IMR-90 (cell line): ENCODE measurements at regions not wholly inside any gene's neighbourhood (a gene's known extent, or its start where the extent isn't known, plus 50 kb on each side); places are given as distances from the start of the nearest gene placed in this dataset.
"Not testable (repeated sequence)": the region's sequence is repeated elsewhere in the genome, so short reads cannot be mapped to it uniquely, and the experiment has no call there.

Source experiments
- ATAC-seq: fragments of 200-7000 bp; cut with Tn5 transposase; 2 replicates; pipeline ENCODE4 v1.9.1; 2020; ENCODE audit warnings: low read depth, mild to moderate bottlenecking, moderate library complexity
- BruUV-seq: library from RNA; stranded (reverse); fragments of 400-500 nt; replicated peaks from 2 replicates; lab custom pipeline; 2021; lab: Mats Ljungman, UMichigan
- CTCF ChIA-PET: fragments of 300-600 bp; formaldehyde crosslinking; extraction: SDS; loops from one replicate; lab custom pipeline; 2021; ENCODE audit warnings: antibody characterized with exemption; lab: Yijun Ruan, JAX
- POLR2A ChIA-PET: fragments of 300-600 bp; sonication (Branson Sonifier 250); formaldehyde crosslinking; loops from one replicate; lab custom pipeline; 2022; ENCODE audit warnings: antibody characterized with exemption; ENCODE audit not compliant: unreplicated experiment; lab: Charles Lee
- DNase-seq: peaks from one replicate; pipeline ENCODE4 v3.0.0; 2013
- H2AFZ ChIP-seq: replicated peaks from 2 replicates; pipeline ENCODE3; 2013; ENCODE audit warnings: low read length, mild to moderate bottlenecking; ENCODE audit not compliant: poor library complexity
- H2AK5ac ChIP-seq: 2 replicates; pipeline ENCODE4 v1.6.1; 2013; ENCODE audit warnings: low read depth, low read length, inconsistent platforms
- H2AK9ac ChIP-seq: replicated peaks from 2 replicates; pipeline ENCODE3; 2013; ENCODE audit warnings: mild to moderate bottlenecking, low read depth, low read length, moderate library complexity; ENCODE audit not compliant: poor library complexity
- H2BK120ac ChIP-seq: 2 replicates; pipeline ENCODE4 v1.6.1; 2013; ENCODE audit warnings: low read depth, low read length, inconsistent platforms
- H2BK15ac ChIP-seq: 3 replicates; pipeline ENCODE4 v1.6.1; 2013; ENCODE audit warnings: low read depth, low read length, inconsistent platforms
- H2BK20ac ChIP-seq: 2 replicates; pipeline ENCODE4 v1.6.1; 2013; ENCODE audit warnings: low read depth, mild to moderate bottlenecking, inconsistent platforms, low read length, moderate library complexity
- H2BK5ac ChIP-seq: 2 replicates; pipeline ENCODE4 v1.6.1; 2013; ENCODE audit warnings: mild to moderate bottlenecking, low read depth, low read length, inconsistent platforms; ENCODE audit not compliant: poor library complexity, severe bottlenecking
- H3K14ac ChIP-seq: replicated peaks from 2 replicates; pipeline ENCODE4 v1.6.1; 2013; ENCODE audit warnings: low read depth, low read length, inconsistent platforms
- H3K18ac ChIP-seq: 2 replicates; pipeline ENCODE4 v1.6.1; 2013; ENCODE audit warnings: low read depth, low read length, control low read depth
- H3K23ac ChIP-seq: 2 replicates; pipeline ENCODE4 v1.6.1; 2013; ENCODE audit warnings: low read depth, low read length, inconsistent platforms
- H3K27ac ChIP-seq: 2 replicates; pipeline ENCODE4 v1.5.1; 2013; ENCODE audit warnings: mild to moderate bottlenecking, control low read depth, low read length; ENCODE audit not compliant: insufficient read depth
- H3K27me3 ChIP-seq: 2 replicates; pipeline ENCODE4 v1.6.1; 2013; ENCODE audit warnings: low read length; ENCODE audit not compliant: control insufficient read depth, insufficient read depth
- H3K36me3 ChIP-seq: 2 replicates; pipeline ENCODE4 v1.6.1; 2013; ENCODE audit warnings: low read length, mixed read lengths; ENCODE audit not compliant: control insufficient read depth, insufficient read depth
- H3K4ac ChIP-seq: 2 replicates; pipeline ENCODE4 v1.6.1; 2013; ENCODE audit warnings: low read depth, low read length, inconsistent platforms
- H3K4me1 ChIP-seq: 2 replicates; pipeline ENCODE4 v1.6.1; 2013; ENCODE audit warnings: low read length, mixed read lengths; ENCODE audit not compliant: control insufficient read depth, insufficient read depth
- H3K4me2 ChIP-seq: 2 replicates; pipeline ENCODE4 v1.6.1; 2013; ENCODE audit warnings: low read depth, mild to moderate bottlenecking, control low read depth, low read length, moderate library complexity
- H3K4me3 ChIP-seq: 2 replicates; pipeline ENCODE4 v1.5.1; 2013; ENCODE audit warnings: low read depth, mild to moderate bottlenecking, control low read depth, low read length, moderate library complexity; ENCODE audit not compliant: insufficient read depth
- H3K56ac ChIP-seq: 2 replicates; pipeline ENCODE4 v1.6.1; 2013; ENCODE audit warnings: low read length, inconsistent platforms; ENCODE audit not compliant: insufficient read depth; ENCODE audit errors: extremely low read depth
- H3K79me1 ChIP-seq, 2 experiments: 2 replicates each; pipeline ENCODE4 v1.6.1; 2013; ENCODE audit warnings: low read length in 2 of 2, inconsistent platforms in 1 of 2, low read depth in 1 of 2
- H3K9ac ChIP-seq: 2 replicates; pipeline ENCODE4 v1.6.1; 2013; ENCODE audit warnings: low read depth, low read length, control low read depth
- H3K9me1 ChIP-seq: 2 replicates; pipeline ENCODE4 v1.6.1; 2013; ENCODE audit warnings: low read length, inconsistent platforms; ENCODE audit not compliant: insufficient read depth
- H3K9me3 ChIP-seq: 2 replicates; pipeline ENCODE4 v1.6.1; 2013; ENCODE audit warnings: low read length; ENCODE audit not compliant: control insufficient read depth, insufficient read depth
- H4K20me1 ChIP-seq: 2 replicates; pipeline ENCODE4 v1.6.1; 2013; ENCODE audit warnings: low read length, inconsistent platforms; ENCODE audit not compliant: insufficient read depth
- H4K5ac ChIP-seq: 2 replicates; pipeline ENCODE4 v1.6.1; 2013; ENCODE audit warnings: mild to moderate bottlenecking, low read depth, low read length, control low read depth
- H4K8ac ChIP-seq, 2 experiments: 2 replicates each; pipeline ENCODE4 v1.6.1; 2013; ENCODE audit warnings: low read depth in 2 of 2, low read length in 2 of 2, control low read depth in 1 of 2, inconsistent platforms in 1 of 2
- H4K91ac ChIP-seq: 2 replicates; pipeline ENCODE4 v1.6.1; 2013; ENCODE audit warnings: low read depth, low read length, inconsistent platforms; ENCODE audit not compliant: insufficient read depth
- WGBS, 2 experiments: methylation state at CpG; one replicate each; pipeline versions ENCODE4 v1.1.5 to v1.1.7; 2013; ENCODE audit warnings: missing lambda C conversion rate in 2 of 2; ENCODE audit not compliant: insufficient read length in 1 of 2; ENCODE audit errors: extremely low coverage in 2 of 2; 5-methylcytosine and 5-hydroxymethylcytosine counted together
- dilution Hi-C: fragments of 300-500 bp; cut with HindIII; formaldehyde crosslinking; loops from one replicate; pipeline ENCODE4 v1.14.3; 2018; ENCODE audit warnings: low sequenced_read_pairs; ENCODE audit not compliant: unreplicated experiment
- in situ Hi-C: fragments of 300-500 bp; cut with MboI; formaldehyde crosslinking; loops from 3 replicates; pipeline ENCODE4 v1.14.3; 2019; ENCODE audit warnings: low sequenced_read_pairs, inconsistent platforms, mixed read lengths
- intact Hi-C: fragments of 100-400 bp; cut with micrococcal nuclease; formaldehyde crosslinking; loops from 2 replicates; pipeline ENCODE4 v1.10.0; 2022

- WGBS, 2 experiments: 57% methylated on average over 2 of the region's 6 CpGs; no CpG with 5 or more reads in 1 of the 2 experiments
- H2BK120ac ChIP-seq, H2AFZ ChIP-seq, H4K91ac ChIP-seq, H3K9ac ChIP-seq, ATAC-seq, DNase-seq, H3K9me3 ChIP-seq, H3K9me1 ChIP-seq, H3K18ac ChIP-seq, H3K4ac ChIP-seq, H4K8ac ChIP-seq, H3K23ac ChIP-seq, H3K36me3 ChIP-seq, POLR2A ChIA-PET, H2AK9ac ChIP-seq, H3K27ac ChIP-seq, H2BK5ac ChIP-seq, H2AK5ac ChIP-seq, H3K4me3 ChIP-seq, H3K4me1 ChIP-seq, H3K27me3 ChIP-seq, H2BK15ac ChIP-seq, H3K56ac ChIP-seq, CTCF ChIA-PET, H3K79me1 ChIP-seq, H4K5ac ChIP-seq, BruUV-seq, H2BK20ac ChIP-seq, dilution Hi-C loops, H3K4me2 ChIP-seq, intact Hi-C loops, H3K14ac ChIP-seq, H4K20me1 ChIP-seq: not testable (repeated sequence)
- in situ Hi-C loops: loop anchor here (25.0 kb wide), 1 partner anchor 640 kb away; no protein-coding TSS in a partner anchor
These were observed 90.1 kb upstream of the GRIN2A start for GRCh38 chr16:10272250-10272854.

- H3K4me2 ChIP-seq, in situ Hi-C loops, H3K79me1 ChIP-seq, H2AFZ ChIP-seq, H3K18ac ChIP-seq, H3K27ac ChIP-seq, CTCF ChIA-PET, H3K4ac ChIP-seq, H3K27me3 ChIP-seq, H2BK20ac ChIP-seq, H3K14ac ChIP-seq, H4K5ac ChIP-seq, H3K4me3 ChIP-seq, ATAC-seq, H3K9me1 ChIP-seq, H4K8ac ChIP-seq, H3K36me3 ChIP-seq, H2BK5ac ChIP-seq, H4K91ac ChIP-seq, dilution Hi-C loops, H3K56ac ChIP-seq, H2BK120ac ChIP-seq, POLR2A ChIA-PET, H3K4me1 ChIP-seq, H2AK5ac ChIP-seq, H2BK15ac ChIP-seq, H2AK9ac ChIP-seq, H4K20me1 ChIP-seq, H3K23ac ChIP-seq, intact Hi-C loops, BruUV-seq, DNase-seq, H3K9ac ChIP-seq: not testable (repeated sequence)
- WGBS, 2 experiments: 68% methylated on average over 8 of the region's 13 CpGs; no CpG with 5 or more reads in 1 of the 2 experiments
- peaks cover 11% of the 10 kb centered on the region for H3K9me3 ChIP-seq
These were observed 93.2 kb upstream of the GRIN2A start for GRCh38 chr16:10275214-10275996.
